ENCODE measurements at regions not wholly inside any gene's neighbourhood (a gene's known extent, or its start where the extent isn't known, plus 50 kb on each side); places are given as distances from the start of the nearest gene placed in this dataset.

GRCh38 chr4:96186593-96186992 is 346.7 kb downstream of the PDHA2 start:
- CTCF ChIA-PET: no interaction called here
- Mint-ChIP-seq H3K4me1 (no peaks in the 10 kb centered on the region), H3K36me3 (no peaks in the 10 kb centered on the region), H3K27ac (no peak overlapping the region), H3K9me3 (peaks cover 0 to 22% (median 0%) of the 10 kb centered on the region in 11 donors), H3K27me3 (no peaks in the 10 kb centered on the region), H3K4me3 (no peak overlapping the region)
- POLR2A ChIA-PET: no interaction called here
- no peaks in the 10 kb centered on the region for H3K4me1 ChIP-seq (ENCODE audit: control insufficient read depth in 2 of 2, insufficient read depth in 2 of 2, low read length in 2 of 2)
- no peak for DNase-seq
- ATAC-seq: no peak
- H3K27me3 ChIP-seq (ENCODE audit: control insufficient read depth in 2 of 2, insufficient read depth in 2 of 2, low read length in 2 of 2): no peaks in the 10 kb centered on the region
- H3K4me3 ChIP-seq (ENCODE audit: low read length): no peak overlapping the region
- intact Hi-C loops (cut with micrococcal nuclease): no loop called here
- H3K36me3 ChIP-seq (ENCODE audit: control insufficient read depth in 2 of 3, insufficient read depth in 3 of 3, low read length in 3 of 3): no peaks in the 10 kb centered on the region
- H3K27ac ChIP-seq (ENCODE audit: low read depth, low read length): no peak overlapping the region
- H3K9me3 ChIP-seq (ENCODE audit: control insufficient read depth in 2 of 3, low read length in 3 of 3): no peaks in the 10 kb centered on the region

DNA sequence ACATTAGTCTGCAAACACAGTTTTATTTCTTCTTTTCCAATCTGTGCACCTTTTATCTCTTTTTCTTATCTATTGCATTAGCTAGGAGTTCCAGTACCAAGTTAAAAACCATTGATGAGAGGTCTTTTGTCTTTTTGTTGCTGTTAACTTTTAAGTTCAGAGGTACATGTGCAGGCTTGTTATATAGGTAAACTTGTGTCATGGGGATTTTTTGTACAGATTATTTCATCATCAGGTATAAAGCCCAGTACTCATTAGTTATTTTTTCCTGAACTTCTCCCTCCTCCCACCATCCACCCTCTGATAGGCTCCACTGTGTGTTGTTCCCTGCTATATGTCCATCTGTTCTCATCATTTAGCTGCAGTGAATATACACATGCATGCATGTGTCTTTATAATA is 349.9 kb downstream of the PDHA2 start:
- H3K4me1 Mint-ChIP-seq: no peaks in the 10 kb centered on the region
- DNase-seq: no peak
- no peaks in the 10 kb centered on the region for H3K36me3 ChIP-seq (ENCODE audit: control insufficient read depth in 2 of 3, insufficient read depth in 3 of 3, low read length in 3 of 3)
- H3K27me3 Mint-ChIP-seq: no peaks in the 10 kb centered on the region
- no peaks in the 10 kb centered on the region for H3K27me3 ChIP-seq (ENCODE audit: control insufficient read depth in 2 of 2, insufficient read depth in 2 of 2, low read length in 2 of 2)
- no peak overlapping the region for H3K4me3 Mint-ChIP-seq
- no peak overlapping the region for H3K27ac ChIP-seq (ENCODE audit: low read depth, low read length)
- peaks cover 0 to 14% (median 0%) of the 10 kb centered on the region in 11 donors for H3K9me3 Mint-ChIP-seq
- POLR2A ChIA-PET: no interaction called here
- intact Hi-C loops (cut with micrococcal nuclease): no loop called here
- CTCF ChIA-PET: interaction anchor here (0.7 kb wide), 1 partner anchor 789 kb away, joined by 3 read pairs; no protein-coding TSS in a partner anchor
- H3K27ac Mint-ChIP-seq: no peak overlapping the region
- H3K9me3 ChIP-seq (ENCODE audit: control insufficient read depth in 2 of 3, low read length in 3 of 3): no peaks in the 10 kb centered on the region
- no peak overlapping the region for H3K4me3 ChIP-seq (ENCODE audit: low read length)
- no peaks in the 10 kb centered on the region for H3K36me3 Mint-ChIP-seq
- ATAC-seq: no peak
- no peaks in the 10 kb centered on the region for H3K4me1 ChIP-seq (ENCODE audit: control insufficient read depth in 2 of 2, insufficient read depth in 2 of 2, low read length in 2 of 2)

- Mint-ChIP-seq H3K9me3 (peaks cover 0 to 11% (median under 1%) of the 10 kb centered on the region in 11 donors), H3K27me3 (no peaks in the 10 kb centered on the region), H3K4me3 (no peak overlapping the region), H3K27ac (no peak overlapping the region), H3K36me3 (no peaks in the 10 kb centered on the region), H3K4me1 (no peaks in the 10 kb centered on the region)
- H3K4me1 ChIP-seq (ENCODE audit: control insufficient read depth in 2 of 2, insufficient read depth in 2 of 2, low read length in 2 of 2): no peaks in the 10 kb centered on the region
- ChIA-PET CTCF (no interaction called here), POLR2A (no interaction called here)
- no peaks in the 10 kb centered on the region for H3K9me3 ChIP-seq (ENCODE audit: control insufficient read depth in 2 of 3, low read length in 3 of 3)
- ATAC-seq (no peak), DNase-seq (no peak)
- no peaks in the 10 kb centered on the region for H3K36me3 ChIP-seq (ENCODE audit: control insufficient read depth in 2 of 3, insufficient read depth in 3 of 3, low read length in 3 of 3)
- no peak overlapping the region for H3K27ac ChIP-seq (ENCODE audit: low read depth, low read length)
- intact Hi-C loops (cut with micrococcal nuclease): no loop called here
- H3K4me3 ChIP-seq (ENCODE audit: low read length): no peak overlapping the region
- no peaks in the 10 kb centered on the region for H3K27me3 ChIP-seq (ENCODE audit: control insufficient read depth in 2 of 2, insufficient read depth in 2 of 2, low read length in 2 of 2)
Observed at GRCh38 chr4:96193061-96193460, 353.2 kb downstream of the PDHA2 start.

DNA sequence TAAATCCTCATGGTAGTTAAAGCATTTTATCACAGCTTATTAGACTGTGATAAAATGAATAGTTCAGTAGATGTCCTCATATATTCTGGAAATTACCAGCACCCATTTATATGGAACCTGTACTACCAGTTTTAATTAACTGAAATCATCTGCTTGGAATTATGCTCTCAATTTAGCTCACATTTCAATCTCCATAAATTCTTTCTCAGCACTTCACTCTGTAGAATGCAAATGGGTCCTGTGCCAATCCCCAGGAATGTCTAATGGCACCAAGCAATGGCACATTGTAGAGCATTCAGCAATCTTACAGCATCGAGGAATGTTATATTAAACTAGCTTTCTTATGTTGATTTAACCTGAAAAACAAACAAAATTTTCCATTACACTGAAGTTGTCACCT is 355.1 kb downstream of the PDHA2 start:
- Mint-ChIP-seq H3K36me3 (no peaks in the 10 kb centered on the region), H3K27ac (no peak overlapping the region), H3K4me1 (no peaks in the 10 kb centered on the region), H3K4me3 (no peak overlapping the region), H3K27me3 (no peaks in the 10 kb centered on the region), H3K9me3 (peaks cover 0 to 7% (median 0%) of the 10 kb centered on the region in 11 donors)
- intact Hi-C loops (cut with micrococcal nuclease): no loop called here
- Histone ChIP-seq H3K4me3 (ENCODE audit: low read length) (no peak overlapping the region), H3K9me3 (ENCODE audit: control insufficient read depth in 2 of 3, low read length in 3 of 3) (no peaks in the 10 kb centered on the region), H3K36me3 (ENCODE audit: control insufficient read depth in 2 of 3, insufficient read depth in 3 of 3, low read length in 3 of 3) (no peaks in the 10 kb centered on the region), H3K4me1 (ENCODE audit: control insufficient read depth in 2 of 2, insufficient read depth in 2 of 2, low read length in 2 of 2) (no peaks in the 10 kb centered on the region), H3K27ac (ENCODE audit: low read depth, low read length) (no peak overlapping the region), H3K27me3 (ENCODE audit: control insufficient read depth in 2 of 2, insufficient read depth in 2 of 2, low read length in 2 of 2) (no peaks in the 10 kb centered on the region)
- ATAC-seq (no peak), DNase-seq (no peak)
- ChIA-PET POLR2A (no interaction called here), CTCF (no interaction called here)

DNA sequence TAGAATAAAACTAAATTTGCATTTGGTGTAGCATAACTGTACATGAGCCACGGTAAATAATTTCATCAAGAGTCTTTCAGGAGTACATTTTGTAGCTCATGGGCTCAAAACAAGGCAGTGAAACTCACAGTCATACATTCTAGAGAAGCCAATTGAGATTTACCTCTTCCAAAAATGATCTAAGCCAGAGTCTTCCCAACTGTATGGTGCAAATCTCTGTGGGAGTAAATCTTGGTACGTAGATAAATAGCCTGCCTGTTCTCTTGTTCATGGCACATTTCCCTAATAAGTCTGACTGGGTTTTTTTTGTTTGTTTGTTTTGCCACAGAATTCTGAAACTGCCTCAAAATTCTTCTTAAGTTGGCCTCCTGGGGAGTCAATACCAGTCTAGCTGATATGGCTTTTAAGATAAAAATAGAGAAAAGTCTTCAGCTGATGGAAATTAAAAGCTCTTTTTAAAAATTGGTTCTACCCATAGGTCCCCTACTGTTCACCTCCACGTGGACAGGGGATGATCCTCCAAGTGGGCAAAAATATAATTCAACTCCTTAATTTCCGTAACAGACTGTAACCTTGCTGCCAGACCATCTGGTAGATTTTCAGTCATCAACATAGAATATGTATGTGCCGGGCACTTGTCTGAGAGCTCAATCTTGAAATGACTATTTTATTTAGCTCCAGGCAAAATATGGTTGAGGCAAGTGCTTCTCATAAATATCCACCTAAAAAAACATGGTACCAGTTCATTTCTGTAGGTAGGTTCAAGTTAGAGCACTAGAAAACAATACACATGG is 365.4 kb downstream of the PDHA2 start:
- H3K4me1 ChIP-seq (ENCODE audit: control insufficient read depth in 2 of 2, insufficient read depth in 2 of 2, low read length in 2 of 2): no peaks in the 10 kb centered on the region
- H3K36me3 ChIP-seq (ENCODE audit: control insufficient read depth in 2 of 3, insufficient read depth in 3 of 3, low read length in 3 of 3): no peaks in the 10 kb centered on the region
- no peak for ATAC-seq
- no peak overlapping the region for H3K27ac ChIP-seq (ENCODE audit: low read depth, low read length)
- no peak overlapping the region for H3K4me3 ChIP-seq (ENCODE audit: low read length)
- Mint-ChIP-seq H3K9me3 (peaks cover 0 to 11% (median 0%) of the 10 kb centered on the region in 11 donors), H3K36me3 (no peaks in the 10 kb centered on the region), H3K27me3 (no peaks in the 10 kb centered on the region), H3K4me1 (no peaks in the 10 kb centered on the region), H3K27ac (no peak overlapping the region), H3K4me3 (no peak overlapping the region)
- DNase-seq: no peak
- intact Hi-C loops (cut with micrococcal nuclease): no loop called here
- H3K9me3 ChIP-seq (ENCODE audit: control insufficient read depth in 2 of 3, low read length in 3 of 3): no peaks in the 10 kb centered on the region
- CTCF ChIA-PET: no interaction called here
- POLR2A ChIA-PET: no interaction called here
- no peaks in the 10 kb centered on the region for H3K27me3 ChIP-seq (ENCODE audit: control insufficient read depth in 2 of 2, insufficient read depth in 2 of 2, low read length in 2 of 2)

- Mint-ChIP-seq H3K9me3 (peaks cover 0 to 28% (median 1%) of the 10 kb centered on the region in 11 donors), H3K36me3 (no peaks in the 10 kb centered on the region), H3K4me1 (no peaks in the 10 kb centered on the region), H3K4me3 (no peak overlapping the region), H3K27me3 (no peaks in the 10 kb centered on the region), H3K27ac (no peak overlapping the region)
- ChIA-PET CTCF (interaction anchor here (0.6 kb wide), 1 partner anchor 785 kb away, joined by 5 read pairs; no protein-coding TSS in a partner anchor), POLR2A (no interaction called here)
- ATAC-seq: no peak
- no peaks in the 10 kb centered on the region for H3K4me1 ChIP-seq (ENCODE audit: control insufficient read depth in 2 of 2, insufficient read depth in 2 of 2, low read length in 2 of 2)
- no peaks in the 10 kb centered on the region for H3K36me3 ChIP-seq (ENCODE audit: control insufficient read depth in 2 of 3, insufficient read depth in 3 of 3, low read length in 3 of 3)
- DNase-seq: no peak
- H3K9me3 ChIP-seq (ENCODE audit: control insufficient read depth in 2 of 3, low read length in 3 of 3): no peaks in the 10 kb centered on the region
- no peak overlapping the region for H3K4me3 ChIP-seq (ENCODE audit: low read length)
- no peaks in the 10 kb centered on the region for H3K27me3 ChIP-seq (ENCODE audit: control insufficient read depth in 2 of 2, insufficient read depth in 2 of 2, low read length in 2 of 2)
- no peak overlapping the region for H3K27ac ChIP-seq (ENCODE audit: low read depth, low read length)
- intact Hi-C loops (cut with micrococcal nuclease): no loop called here
Observed at GRCh38 chr4:96227515-96227914, 387.6 kb downstream of the PDHA2 start.

- no peak overlapping the region for H3K27ac Mint-ChIP-seq
- POLR2A ChIA-PET: no interaction called here
- no peaks in the 10 kb centered on the region for H3K9me3 ChIP-seq (ENCODE audit: control insufficient read depth in 2 of 3, low read length in 3 of 3)
- no peak overlapping the region for H3K27ac ChIP-seq (ENCODE audit: low read depth, low read length)
- intact Hi-C loops (cut with micrococcal nuclease): no loop called here
- no peak overlapping the region for H3K4me3 ChIP-seq (ENCODE audit: low read length)
- no peaks in the 10 kb centered on the region for H3K36me3 ChIP-seq (ENCODE audit: control insufficient read depth in 2 of 3, insufficient read depth in 3 of 3, low read length in 3 of 3)
- CTCF ChIA-PET: no interaction called here
- no peaks in the 10 kb centered on the region for H3K36me3 Mint-ChIP-seq
- no peak overlapping the region for H3K4me3 Mint-ChIP-seq
- H3K4me1 ChIP-seq (ENCODE audit: control insufficient read depth in 2 of 2, insufficient read depth in 2 of 2, low read length in 2 of 2): no peaks in the 10 kb centered on the region
- no peaks in the 10 kb centered on the region for H3K4me1 Mint-ChIP-seq
- H3K9me3 Mint-ChIP-seq: peaks cover 0 to 26% (median 3%) of the 10 kb centered on the region in 11 donors
- no peaks in the 10 kb centered on the region for H3K27me3 Mint-ChIP-seq
- H3K27me3 ChIP-seq (ENCODE audit: control insufficient read depth in 2 of 2, insufficient read depth in 2 of 2, low read length in 2 of 2): no peaks in the 10 kb centered on the region
- DNase-seq: no peak
- ATAC-seq: no peak
Observed at GRCh38 chr4:96228463-96228862, 388.6 kb downstream of the PDHA2 start.

Measured in naive thymus-derived CD4-positive, alpha-beta T cell (primary cell).